ENCODE measurements at regions not wholly inside any gene's neighbourhood (a gene's known extent, or its start where the extent isn't known, plus 50 kb on each side); places are given as distances from the start of the nearest gene placed in this dataset.

GRCh38 chr6:114520976-114521375 is 178.2 kb upstream of the HS3ST5 start:
- TF ChIP-seq STAT1 (IDR thresholded peaks at IDR 0.05; ENCODE audit: unreplicated experiment) = no peak
- no peak for TF ChIP-seq CTCF (conservative IDR thresholded peaks at IDR 0.05; ENCODE audit: low read depth in 2 of 2)
- TF ChIP-seq EZH2 (IDR thresholded peaks at IDR 0.05; ENCODE audit: low read depth, unreplicated experiment) = no peak
- no peak for TF ChIP-seq ETS1 (IDR thresholded peaks at IDR 0.05)
- TF ChIP-seq EZH2phosphoT487 (IDR thresholded peaks at IDR 0.05; ENCODE audit: unreplicated experiment) = no peak
- no peak for TF ChIP-seq POLR2AphosphoS5 (IDR thresholded peaks at IDR 0.05; ENCODE audit: low read depth)
- TF ChIP-seq REST (IDR thresholded peaks at IDR 0.05; ENCODE audit: unreplicated experiment) = no peak
- TF ChIP-seq CREB1 (CRISPR knock-in tag; IDR thresholded peaks at IDR 0.05; ENCODE audit: low read depth) = no peak
- no peak for TF ChIP-seq JUNB (IDR thresholded peaks at IDR 0.05; ENCODE audit: unreplicated experiment)
- TF ChIP-seq ZNF462 (CRISPR knock-in tag; IDR thresholded peaks at IDR 0.05) = no peak
- TF ChIP-seq NANOG (IDR thresholded peaks at IDR 0.05; ENCODE audit: borderline replicate concordance) = no peak

Data from GM23338 (cell line).